Gastroesophageal sphincter (tissue), 3 donors: ENCODE measurements at regions not wholly inside any gene's neighbourhood (a gene's known extent, or its start where the extent isn't known, plus 50 kb on each side); places are given as distances from the start of the nearest gene placed in this dataset.

Experiments
- POLR2A ChIP-seq, 2 donors: fragments of 450-650 bp; IDR thresholded peaks; one replicate each; pipeline ENCODE4 v1.6.1; 2017; ENCODE audit warnings: antibody characterized with exemption in 2 of 2, mild to moderate bottlenecking in 2 of 2, moderate library complexity in 1 of 2
- TF ChIP-seq, protein P1 (sequence below), 4 experiments: fragments of 200-600 bp in 2 of 4; fragments of 450-650 bp in 2 of 4; sonication (generic) in 1 of 4; IDR thresholded peaks; one replicate each; pipeline ENCODE4 v1.5.1; 2017 to 2019; ENCODE audit warnings: antibody characterized with exemption in 4 of 4, mild to moderate bottlenecking in 2 of 4, moderate library complexity in 2 of 4

DNA sequence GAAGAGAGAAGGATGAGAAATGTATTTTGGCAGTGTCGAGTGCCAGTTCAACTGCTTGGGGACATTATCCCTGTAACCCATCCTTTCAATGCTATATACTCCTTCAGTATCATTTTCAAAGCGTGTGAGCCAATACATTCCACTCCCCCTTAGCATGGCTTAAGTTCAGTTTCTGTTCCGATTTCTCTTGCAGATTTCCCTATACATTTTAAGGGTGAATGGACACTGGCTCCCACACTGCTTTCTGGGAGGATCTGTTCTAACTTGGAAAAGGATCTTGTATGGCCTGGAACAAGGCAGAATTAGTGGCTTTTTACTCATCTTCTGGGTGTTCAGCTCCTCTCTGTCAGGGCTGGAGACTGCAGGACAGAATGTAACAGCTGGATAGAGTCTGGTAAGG lies 333.8 kb downstream of the HAPSTR1 start:
- TF ChIP-seq POLR2A (IDR thresholded peaks at IDR 0.05), result no peak
- TF ChIP-seq, protein P1, sequence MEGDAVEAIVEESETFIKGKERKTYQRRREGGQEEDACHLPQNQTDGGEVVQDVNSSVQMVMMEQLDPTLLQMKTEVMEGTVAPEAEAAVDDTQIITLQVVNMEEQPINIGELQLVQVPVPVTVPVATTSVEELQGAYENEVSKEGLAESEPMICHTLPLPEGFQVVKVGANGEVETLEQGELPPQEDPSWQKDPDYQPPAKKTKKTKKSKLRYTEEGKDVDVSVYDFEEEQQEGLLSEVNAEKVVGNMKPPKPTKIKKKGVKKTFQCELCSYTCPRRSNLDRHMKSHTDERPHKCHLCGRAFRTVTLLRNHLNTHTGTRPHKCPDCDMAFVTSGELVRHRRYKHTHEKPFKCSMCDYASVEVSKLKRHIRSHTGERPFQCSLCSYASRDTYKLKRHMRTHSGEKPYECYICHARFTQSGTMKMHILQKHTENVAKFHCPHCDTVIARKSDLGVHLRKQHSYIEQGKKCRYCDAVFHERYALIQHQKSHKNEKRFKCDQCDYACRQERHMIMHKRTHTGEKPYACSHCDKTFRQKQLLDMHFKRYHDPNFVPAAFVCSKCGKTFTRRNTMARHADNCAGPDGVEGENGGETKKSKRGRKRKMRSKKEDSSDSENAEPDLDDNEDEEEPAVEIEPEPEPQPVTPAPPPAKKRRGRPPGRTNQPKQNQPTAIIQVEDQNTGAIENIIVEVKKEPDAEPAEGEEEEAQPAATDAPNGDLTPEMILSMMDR (IDR thresholded peaks at IDR 0.05), result no peak
